ENCODE measurements at regions not wholly inside any gene's neighbourhood (a gene's known extent, or its start where the extent isn't known, plus 50 kb on each side); places are given as distances from the start of the nearest gene placed in this dataset.

DNA sequence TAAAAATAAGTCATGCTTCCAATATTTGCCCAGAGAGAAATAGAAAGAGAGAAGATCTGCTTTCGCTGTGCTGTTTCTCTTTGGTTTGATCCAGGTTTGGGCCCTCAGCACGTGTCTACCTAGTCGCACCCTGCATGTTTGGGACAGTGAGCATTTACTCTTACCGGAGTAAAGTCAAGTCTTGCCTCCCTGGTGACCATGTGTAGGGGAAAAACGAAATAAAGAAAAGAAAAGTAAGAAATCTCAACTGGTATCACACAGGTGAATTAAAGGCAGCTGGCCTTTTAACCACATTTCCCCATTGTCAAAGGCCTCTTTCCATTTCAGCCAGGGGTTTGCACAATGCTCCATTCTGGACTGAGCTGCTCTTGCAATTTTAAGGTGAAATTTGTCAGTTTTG, 619.4 kb downstream of the VRK1 start:
- WGBS, 2 donors = 76% methylated on average over 5 of the region's 5 CpGs
- Histone ChIP-seq H3K4me3 (no peak overlapping the region), H3K9me3 (no peaks in the 10 kb centered on the region), H3K27ac (no peak overlapping the region), H3K4me1 (peaks cover 0 to 16% (median 0%) of the 10 kb centered on the region in 4 donors), H3K36me3 (no peaks in the 10 kb centered on the region), H3K27me3 (peaks cover 0 to 46% of the 10 kb centered on the region in 2 donors)
- DNase-seq (ENCODE audit: low spot score in 2 of 2) = no peak
- TF ChIP-seq, protein P1, sequence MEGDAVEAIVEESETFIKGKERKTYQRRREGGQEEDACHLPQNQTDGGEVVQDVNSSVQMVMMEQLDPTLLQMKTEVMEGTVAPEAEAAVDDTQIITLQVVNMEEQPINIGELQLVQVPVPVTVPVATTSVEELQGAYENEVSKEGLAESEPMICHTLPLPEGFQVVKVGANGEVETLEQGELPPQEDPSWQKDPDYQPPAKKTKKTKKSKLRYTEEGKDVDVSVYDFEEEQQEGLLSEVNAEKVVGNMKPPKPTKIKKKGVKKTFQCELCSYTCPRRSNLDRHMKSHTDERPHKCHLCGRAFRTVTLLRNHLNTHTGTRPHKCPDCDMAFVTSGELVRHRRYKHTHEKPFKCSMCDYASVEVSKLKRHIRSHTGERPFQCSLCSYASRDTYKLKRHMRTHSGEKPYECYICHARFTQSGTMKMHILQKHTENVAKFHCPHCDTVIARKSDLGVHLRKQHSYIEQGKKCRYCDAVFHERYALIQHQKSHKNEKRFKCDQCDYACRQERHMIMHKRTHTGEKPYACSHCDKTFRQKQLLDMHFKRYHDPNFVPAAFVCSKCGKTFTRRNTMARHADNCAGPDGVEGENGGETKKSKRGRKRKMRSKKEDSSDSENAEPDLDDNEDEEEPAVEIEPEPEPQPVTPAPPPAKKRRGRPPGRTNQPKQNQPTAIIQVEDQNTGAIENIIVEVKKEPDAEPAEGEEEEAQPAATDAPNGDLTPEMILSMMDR (IDR thresholded peaks at IDR 0.05) = no peak
- no peak for TF ChIP-seq POLR2A (IDR thresholded peaks at IDR 0.05)
- no peak for TF ChIP-seq EP300 (IDR thresholded peaks at IDR 0.05)

DNA sequence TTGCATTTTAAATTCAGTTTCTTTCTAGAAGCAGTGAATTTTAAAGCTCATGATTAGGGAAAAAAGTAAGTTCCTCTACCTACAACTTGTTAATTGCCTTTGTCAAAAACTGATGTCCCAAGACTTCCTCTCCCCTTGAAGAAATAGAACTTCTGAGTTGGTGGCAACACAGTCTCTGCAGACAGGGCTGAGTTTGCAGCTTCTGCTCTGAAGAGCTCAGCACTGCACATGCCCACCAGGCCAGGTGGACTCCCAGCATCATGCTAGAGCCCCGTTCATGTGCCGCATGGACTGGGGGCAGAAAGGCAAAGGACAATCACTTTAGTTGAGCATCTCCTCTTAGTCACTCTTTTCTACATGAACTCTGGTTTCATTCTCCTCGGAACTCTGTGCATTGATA, 620.1 kb downstream of the VRK1 start:
- Histone ChIP-seq H3K4me3 (no peak overlapping the region), H3K27ac (no peak overlapping the region), H3K9me3 (no peaks in the 10 kb centered on the region), H3K36me3 (no peaks in the 10 kb centered on the region), H3K27me3 (peaks cover 0 to 40% of the 10 kb centered on the region in 2 donors), H3K4me1 (peaks cover 0 to 16% (median 0%) of the 10 kb centered on the region in 4 donors)
- DNase-seq (ENCODE audit: low spot score in 2 of 2) = no peak
- TF ChIP-seq EP300 (IDR thresholded peaks at IDR 0.05) (no peak), POLR2A (IDR thresholded peaks at IDR 0.05) (no peak)
- TF ChIP-seq, protein P1 (IDR thresholded peaks at IDR 0.05) = no peak
- 90 to 91% methylated on average over 3 of the region's 3 CpGs for WGBS, 2 donors

DNA sequence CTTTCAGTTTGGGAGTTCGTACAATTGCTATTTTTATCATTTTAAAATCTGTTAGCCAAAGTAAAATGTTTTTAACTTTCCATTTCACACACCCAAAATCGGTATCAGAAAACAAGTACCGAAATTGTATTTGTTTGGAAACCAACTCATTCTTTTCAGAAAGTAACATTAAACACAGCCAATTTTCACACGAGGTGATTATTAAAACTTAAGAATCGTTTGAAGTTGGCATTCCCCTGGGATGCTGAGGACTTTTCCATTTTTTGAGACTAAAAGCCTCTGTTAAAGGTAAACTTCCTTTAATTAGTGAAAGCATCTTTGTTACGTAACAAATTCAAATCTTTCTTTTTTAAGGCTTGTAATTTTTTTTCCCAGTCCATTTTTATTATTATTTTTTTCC, 623.0 kb downstream of the VRK1 start:
- Histone ChIP-seq H3K36me3 (no peaks in the 10 kb centered on the region), H3K4me3 (no peak overlapping the region), H3K27me3 (peaks cover 0 to 11% of the 10 kb centered on the region in 2 donors), H3K27ac (no peak overlapping the region), H3K4me1 (no peaks in the 10 kb centered on the region), H3K9me3 (no peaks in the 10 kb centered on the region)
- WGBS, 2 donors = 65 to 66% methylated on average over 6 of the region's 6 CpGs
- DNase-seq (ENCODE audit: low spot score in 2 of 2) = no peak
- no peak for TF ChIP-seq EP300 (IDR thresholded peaks at IDR 0.05)
- TF ChIP-seq, protein P1 (IDR thresholded peaks at IDR 0.05) = no peak
- TF ChIP-seq POLR2A (IDR thresholded peaks at IDR 0.05) = no peak

DNA sequence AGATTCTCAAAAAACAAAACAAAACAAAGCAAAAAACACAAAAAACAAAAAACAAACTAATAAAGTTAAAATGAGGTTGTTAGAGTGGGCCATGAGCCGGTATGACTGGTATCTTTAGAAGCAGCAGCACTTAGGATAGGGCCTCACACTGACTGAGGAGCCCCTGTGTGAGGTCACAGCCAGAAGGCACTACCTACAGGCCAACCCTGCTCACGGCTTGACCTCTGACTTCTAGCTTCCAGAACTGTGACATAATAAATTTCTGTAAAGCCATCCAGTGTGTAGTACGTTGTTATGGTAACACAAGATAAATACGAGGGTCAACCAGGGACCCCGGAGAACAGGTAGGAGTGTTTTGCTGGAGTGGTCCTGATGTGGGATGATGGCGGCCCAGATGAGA, 629.6 kb downstream of the VRK1 start:
- H3K27ac ChIP-seq = no peak overlapping the region
- no peak for DNase-seq (ENCODE audit: low spot score in 2 of 2)
- TF ChIP-seq POLR2A (IDR thresholded peaks at IDR 0.05) (no peak), EP300 (IDR thresholded peaks at IDR 0.05) (no peak)
- TF ChIP-seq, protein P1 (IDR thresholded peaks at IDR 0.05) = no peak
- H3K9me3 ChIP-seq = no peaks in the 10 kb centered on the region
- 68 to 70% methylated on average over 6 of the region's 6 CpGs for WGBS, 2 donors
- H3K27me3 ChIP-seq = no peaks in the 10 kb centered on the region
- H3K36me3 ChIP-seq = no peaks in the 10 kb centered on the region
- H3K4me3 ChIP-seq = no peak overlapping the region
- no peaks in the 10 kb centered on the region for H3K4me1 ChIP-seq

DNA sequence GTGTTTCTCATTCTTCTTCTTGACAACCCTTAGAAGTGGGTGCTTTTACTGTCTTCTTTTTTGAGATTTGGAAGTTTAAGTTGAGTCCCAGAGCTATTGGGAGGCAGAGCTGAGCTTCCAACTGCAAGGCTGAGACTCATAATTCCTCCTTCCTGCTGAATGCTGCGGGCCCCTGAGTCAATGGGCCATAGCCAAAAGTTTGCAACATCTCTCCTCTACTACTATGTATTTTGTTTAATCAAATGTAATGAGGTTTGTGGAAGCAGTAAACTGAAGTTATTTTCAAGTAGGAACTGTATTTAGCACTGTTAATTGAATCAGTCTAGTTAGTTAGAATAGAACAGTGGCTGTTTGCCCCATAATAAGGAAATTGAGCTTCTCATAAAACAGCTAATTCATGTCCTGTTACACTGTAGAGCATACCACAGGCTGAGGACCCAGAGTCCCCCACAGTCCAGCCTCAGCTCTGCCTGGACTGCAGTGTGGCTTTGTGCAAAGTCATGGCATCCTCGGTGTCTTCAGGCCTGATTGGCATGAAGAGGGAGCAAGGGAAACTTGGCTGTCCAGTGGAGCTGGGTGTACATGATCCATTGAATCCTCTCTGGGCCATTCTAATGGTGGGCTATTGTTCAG, 631.7 kb downstream of the VRK1 start:
- H3K27me3 ChIP-seq = no peaks in the 10 kb centered on the region
- H3K4me1 ChIP-seq = no peaks in the 10 kb centered on the region
- WGBS, 2 donors = 50 to 61% methylated on average over 2 of the region's 2 CpGs
- TF ChIP-seq, protein P1 (IDR thresholded peaks at IDR 0.05) = no peak
- no peak overlapping the region for H3K4me3 ChIP-seq
- no peak overlapping the region for H3K27ac ChIP-seq
- no peaks in the 10 kb centered on the region for H3K36me3 ChIP-seq
- no peak for DNase-seq (ENCODE audit: low spot score in 2 of 2)
- H3K9me3 ChIP-seq = no peaks in the 10 kb centered on the region
